ENCODE measurements at regions not wholly inside any gene's neighbourhood (a gene's known extent, or its start where the extent isn't known, plus 50 kb on each side); places are given as distances from the start of the nearest gene placed in this dataset.

DNA sequence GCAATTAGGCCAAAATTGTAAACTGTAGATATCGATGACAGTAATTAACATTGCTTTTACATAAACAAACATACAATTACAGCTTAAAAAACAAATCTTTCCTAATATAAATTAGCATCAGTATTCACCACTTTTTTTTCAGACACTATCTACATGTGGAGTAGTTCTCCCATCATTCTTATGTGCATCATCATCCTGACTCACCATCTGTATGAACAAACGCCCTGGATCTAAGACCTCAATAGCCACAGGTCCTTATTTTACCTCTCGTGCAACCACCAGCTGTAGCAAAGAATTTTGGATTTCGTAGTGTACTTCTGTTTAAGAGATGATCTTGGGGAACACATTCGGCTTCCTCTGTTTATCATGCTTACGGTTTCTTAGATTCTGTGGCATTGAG lies 551.9 kb upstream of the KIRREL3 start:
- ATAC-seq: no peak
- ChIA-PET SMC1A (ENCODE audit: uncharacterized antibody, unreplicated experiment) (interaction anchor here (0.7 kb wide), 1 partner anchor 59 kb away, joined by 5 read pairs; no protein-coding TSS in a partner anchor), POLR2A (no interaction called here), RAD21 (ENCODE audit: unreplicated experiment) (no interaction called here), CTCF (no interaction called here)
- 28% methylated on average over 6 of the region's 6 CpGs for WGBS (ENCODE audit: insufficient coverage, insufficient replicate concordance, low lambda C conversion rate, missing lambda C conversion rate)
- no peaks in the 10 kb centered on the region for H3K79me2 ChIP-seq (ENCODE audit: control insufficient read depth, insufficient read depth, low read length)
- H3K36me3 ChIP-seq (ENCODE audit: control insufficient read depth in 2 of 2, insufficient read depth in 2 of 2, low read length in 1 of 2): no peaks in the 10 kb centered on the region
- H3K27me3 ChIP-seq (replicated peaks in 1 of 2; ENCODE audit: control insufficient read depth in 2 of 2, insufficient read depth in 2 of 2, low read length in 1 of 2): no peaks in the 10 kb centered on the region
- no peak for DNase-seq (ENCODE audit: low read depth, low spot score)
- BruUV-seq (replicated peaks): no TSS peak
- H3K9me3 ChIP-seq (replicated peaks; ENCODE audit: control insufficient read depth, insufficient read depth, low read length): no peaks in the 10 kb centered on the region
- H3K9ac ChIP-seq (ENCODE audit: control insufficient read depth, insufficient read depth, low read length): no peak overlapping the region
- H2AFZ ChIP-seq (ENCODE audit: control insufficient read depth, low read depth, low read length): no peak overlapping the region
- H3K4me1 ChIP-seq (ENCODE audit: control insufficient read depth, insufficient read depth, low read length): no peaks in the 10 kb centered on the region
- in situ Hi-C loops (cut with MboI) (no loop called here), intact Hi-C loops (cut with micrococcal nuclease; ENCODE audit: unreplicated experiment) (no loop called here)
- no peaks in the 10 kb centered on the region for H4K20me1 ChIP-seq (ENCODE audit: control insufficient read depth, insufficient read depth)
- no peak for TF ChIP-seq LARP7 (IDR thresholded peaks at IDR 0.05)
- TF ChIP-seq, protein P1, sequence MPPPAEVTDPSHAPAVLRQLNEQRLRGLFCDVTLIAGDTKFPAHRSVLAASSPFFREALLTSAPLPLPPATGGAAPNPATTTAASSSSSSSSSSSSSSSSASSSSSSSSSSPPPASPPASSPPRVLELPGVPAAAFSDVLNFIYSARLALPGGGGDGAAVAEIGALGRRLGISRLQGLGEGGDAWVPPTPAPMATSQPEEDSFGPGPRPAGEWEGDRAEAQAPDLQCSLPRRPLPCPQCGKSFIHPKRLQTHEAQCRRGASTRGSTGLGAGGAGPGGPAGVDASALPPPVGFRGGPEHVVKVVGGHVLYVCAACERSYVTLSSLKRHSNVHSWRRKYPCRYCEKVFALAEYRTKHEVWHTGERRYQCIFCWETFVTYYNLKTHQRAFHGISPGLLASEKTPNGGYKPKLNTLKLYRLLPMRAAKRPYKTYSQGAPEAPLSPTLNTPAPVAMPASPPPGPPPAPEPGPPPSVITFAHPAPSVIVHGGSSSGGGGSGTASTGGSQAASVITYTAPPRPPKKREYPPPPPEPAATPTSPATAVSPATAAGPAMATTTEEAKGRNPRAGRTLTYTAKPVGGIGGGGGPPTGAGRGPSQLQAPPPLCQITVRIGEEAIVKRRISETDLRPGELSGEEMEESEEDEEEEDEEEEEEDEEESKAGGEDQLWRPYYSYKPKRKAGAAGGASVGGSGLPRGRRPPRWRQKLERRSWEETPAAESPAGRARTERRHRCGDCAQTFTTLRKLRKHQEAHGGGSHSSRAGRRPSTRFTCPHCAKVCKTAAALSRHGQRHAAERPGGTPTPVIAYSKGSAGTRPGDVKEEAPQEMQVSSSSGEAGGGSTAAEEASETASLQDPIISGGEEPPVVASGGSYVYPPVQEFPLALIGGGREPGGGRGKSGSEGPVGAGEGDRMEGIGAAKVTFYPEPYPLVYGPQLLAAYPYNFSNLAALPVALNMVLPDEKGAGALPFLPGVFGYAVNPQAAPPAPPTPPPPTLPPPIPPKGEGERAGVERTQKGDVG (CRISPR knock-in tag; IDR thresholded peaks at IDR 0.05): no peak
- TF ChIP-seq CBX5 (IDR thresholded peaks at IDR 0.05; ENCODE audit: low read depth): no peak
- TF ChIP-seq JUNB (IDR thresholded peaks at IDR 0.05): no peak
- TF ChIP-seq ZNF24 (IDR thresholded peaks at IDR 0.05): no peak
- no peak for TF ChIP-seq SREBF1 (IDR thresholded peaks at IDR 0.05; ENCODE audit: low read length)
- no peak for TF ChIP-seq ETV6 (conservative IDR thresholded peaks at IDR 0.05 in 1 of 2, IDR thresholded peaks at IDR 0.05 in 1 of 2; ENCODE audit: borderline replicate concordance in 1 of 2, low read depth in 1 of 2)
- TF ChIP-seq BCL3 (IDR thresholded peaks at IDR 0.05; ENCODE audit: borderline replicate concordance, insufficient read depth, low read depth, low read length, poor library complexity, severe bottlenecking): no peak
- no peak for TF ChIP-seq MXI1 (IDR thresholded peaks at IDR 0.05; ENCODE audit: low read depth, low read length)
- no peak for TF ChIP-seq IRF3 (IDR thresholded peaks at IDR 0.05)
- no peak for TF ChIP-seq BCLAF1 (IDR thresholded peaks at IDR 0.05)
- no peak overlapping the region for H3K4me3 ChIP-seq
- FAIRE-seq: no peak
- H3K27ac ChIP-seq (ENCODE audit: control insufficient read depth, insufficient read depth): no peak overlapping the region
- no peak overlapping the region for H3K4me2 ChIP-seq (ENCODE audit: control insufficient read depth, insufficient read depth)

All from GM12878 (cell line).